ENCODE measurements at regions not wholly inside any gene's neighbourhood (a gene's known extent, or its start where the extent isn't known, plus 50 kb on each side); places are given as distances from the start of the nearest gene placed in this dataset.

DNA sequence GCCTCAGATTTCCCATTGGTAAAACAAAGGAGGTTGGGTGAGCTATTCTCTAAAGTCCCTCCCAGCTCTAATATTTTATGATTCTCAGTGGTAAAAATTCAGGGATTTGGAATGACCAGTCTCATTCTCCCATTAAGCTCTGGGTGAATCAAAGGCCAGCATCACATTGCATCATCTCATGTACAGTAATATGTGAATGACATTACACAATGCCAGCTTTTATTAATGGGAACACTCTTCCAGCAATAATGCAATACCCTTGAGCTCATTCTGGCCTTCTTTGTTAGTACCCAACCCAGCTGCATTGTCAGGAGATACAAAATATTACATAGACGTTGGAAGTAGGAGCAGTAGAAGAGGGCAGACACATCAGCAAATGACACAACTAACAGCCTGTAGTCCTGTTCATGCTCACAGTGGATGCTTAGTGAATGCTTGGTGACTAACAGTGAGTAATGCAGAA is 100.0 kb upstream of the EGR2 start:
- no peak for TF ChIP-seq FOXM1 (IDR thresholded peaks at IDR 0.05; ENCODE audit: borderline replicate concordance, low read depth)
- TF ChIP-seq, protein P1, sequence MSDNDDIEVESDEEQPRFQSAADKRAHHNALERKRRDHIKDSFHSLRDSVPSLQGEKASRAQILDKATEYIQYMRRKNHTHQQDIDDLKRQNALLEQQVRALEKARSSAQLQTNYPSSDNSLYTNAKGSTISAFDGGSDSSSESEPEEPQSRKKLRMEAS (IDR thresholded peaks at IDR 0.05): no peak
- no peak for TF ChIP-seq TAF1 (IDR thresholded peaks at IDR 0.05; ENCODE audit: low read depth)
- TF ChIP-seq, protein P2, sequence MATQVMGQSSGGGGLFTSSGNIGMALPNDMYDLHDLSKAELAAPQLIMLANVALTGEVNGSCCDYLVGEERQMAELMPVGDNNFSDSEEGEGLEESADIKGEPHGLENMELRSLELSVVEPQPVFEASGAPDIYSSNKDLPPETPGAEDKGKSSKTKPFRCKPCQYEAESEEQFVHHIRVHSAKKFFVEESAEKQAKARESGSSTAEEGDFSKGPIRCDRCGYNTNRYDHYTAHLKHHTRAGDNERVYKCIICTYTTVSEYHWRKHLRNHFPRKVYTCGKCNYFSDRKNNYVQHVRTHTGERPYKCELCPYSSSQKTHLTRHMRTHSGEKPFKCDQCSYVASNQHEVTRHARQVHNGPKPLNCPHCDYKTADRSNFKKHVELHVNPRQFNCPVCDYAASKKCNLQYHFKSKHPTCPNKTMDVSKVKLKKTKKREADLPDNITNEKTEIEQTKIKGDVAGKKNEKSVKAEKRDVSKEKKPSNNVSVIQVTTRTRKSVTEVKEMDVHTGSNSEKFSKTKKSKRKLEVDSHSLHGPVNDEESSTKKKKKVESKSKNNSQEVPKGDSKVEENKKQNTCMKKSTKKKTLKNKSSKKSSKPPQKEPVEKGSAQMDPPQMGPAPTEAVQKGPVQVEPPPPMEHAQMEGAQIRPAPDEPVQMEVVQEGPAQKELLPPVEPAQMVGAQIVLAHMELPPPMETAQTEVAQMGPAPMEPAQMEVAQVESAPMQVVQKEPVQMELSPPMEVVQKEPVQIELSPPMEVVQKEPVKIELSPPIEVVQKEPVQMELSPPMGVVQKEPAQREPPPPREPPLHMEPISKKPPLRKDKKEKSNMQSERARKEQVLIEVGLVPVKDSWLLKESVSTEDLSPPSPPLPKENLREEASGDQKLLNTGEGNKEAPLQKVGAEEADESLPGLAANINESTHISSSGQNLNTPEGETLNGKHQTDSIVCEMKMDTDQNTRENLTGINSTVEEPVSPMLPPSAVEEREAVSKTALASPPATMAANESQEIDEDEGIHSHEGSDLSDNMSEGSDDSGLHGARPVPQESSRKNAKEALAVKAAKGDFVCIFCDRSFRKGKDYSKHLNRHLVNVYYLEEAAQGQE (IDR thresholded peaks at IDR 0.05; ENCODE audit: low read depth): no peak
- no peak for TF ChIP-seq EGR1 (IDR thresholded peaks at IDR 0.05)
- TF ChIP-seq CREB1 (IDR thresholded peaks at IDR 0.05; ENCODE audit: low read depth): no peak
- TF ChIP-seq RAD21 (IDR thresholded peaks at IDR 0.05; ENCODE audit: low read depth): no peak
